RWPE1 (cell line): ENCODE measurements at regions not wholly inside any gene's neighbourhood (a gene's known extent, or its start where the extent isn't known, plus 50 kb on each side); places are given as distances from the start of the nearest gene placed in this dataset.

ENCODE experiments used
- CTCF ChIA-PET: fragments of 350-600 bp; sonication (Branson Sonifier 250); formaldehyde crosslinking; extraction: SDS; loops from one replicate; lab custom pipeline; 2021; lab: Yijun Ruan, JAX
- POLR2A ChIA-PET: fragments of 400-600 bp; formaldehyde crosslinking; extraction: SDS; loops from one replicate; lab custom pipeline; 2020; ENCODE audit warnings: antibody characterized with exemption; ENCODE audit not compliant: low non-redundant PET; lab: Yijun Ruan, JAX
- DNase-seq: peaks from one replicate; pipeline ENCODE4 v3.0.0; 2012; ENCODE audit warnings: low spot score
- H3K27ac ChIP-seq: fragments of 450-650 bp; 2 replicates; pipeline ENCODE4 v1.5.1; 2017
- TF ChIP-seq, protein P1 (sequence below): fragments of 450-650 bp; conservative IDR thresholded peaks from 2 replicates; pipeline ENCODE4 v1.5.1; 2017; ENCODE audit warnings: low read depth, mild to moderate bottlenecking

DNA sequence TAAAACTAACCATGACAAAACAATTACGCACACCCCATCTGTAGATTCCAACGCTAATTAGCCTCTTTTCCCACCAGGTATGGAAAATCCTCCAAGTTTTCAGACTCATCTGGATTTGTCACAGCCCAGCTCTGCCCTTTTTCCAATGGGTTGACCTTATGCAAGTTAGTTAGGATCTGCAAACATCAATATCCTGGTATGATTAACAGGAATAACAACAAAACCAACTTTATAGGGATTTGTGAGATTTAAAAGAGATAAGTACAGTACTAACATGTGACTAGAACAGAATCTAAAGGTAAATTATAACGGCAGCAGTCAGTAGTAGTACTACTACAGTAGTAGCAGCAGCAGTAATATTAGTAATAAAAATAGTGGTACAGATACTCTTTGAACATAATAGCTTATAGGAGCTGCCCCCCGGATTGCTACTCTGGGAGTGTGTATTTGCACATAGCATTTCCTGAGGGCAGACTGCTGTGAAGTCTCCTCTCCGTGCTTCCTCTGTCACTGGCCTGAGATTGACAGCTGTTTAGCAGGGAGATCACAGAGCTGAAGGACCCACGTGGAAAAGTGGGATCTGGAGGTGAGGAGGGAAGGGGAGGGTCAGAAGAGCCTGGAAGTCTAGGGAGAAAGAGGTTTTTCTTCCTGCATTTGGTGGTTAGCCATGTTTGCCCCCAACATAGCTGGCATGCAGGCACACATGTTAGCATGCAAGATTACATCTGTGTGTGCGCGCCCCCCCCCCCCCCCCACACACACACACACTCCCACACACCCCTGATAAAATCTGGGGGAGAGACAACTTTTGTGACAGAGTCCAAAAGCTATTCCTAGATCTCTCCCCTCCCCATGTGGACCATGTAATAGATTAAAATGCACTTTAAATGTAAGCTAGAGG, 73.3 kb upstream of the FAM171A1 start:
- DNase-seq = no peak
- CTCF ChIA-PET = interaction anchor here (0.7 kb wide), 2 partner anchors 179 to 396 kb away, joined by 3 to 5 read pairs; no protein-coding TSS in a partner anchor
- POLR2A ChIA-PET = no interaction called here
- H3K27ac ChIP-seq = no peak overlapping the region
- TF ChIP-seq, protein P1, sequence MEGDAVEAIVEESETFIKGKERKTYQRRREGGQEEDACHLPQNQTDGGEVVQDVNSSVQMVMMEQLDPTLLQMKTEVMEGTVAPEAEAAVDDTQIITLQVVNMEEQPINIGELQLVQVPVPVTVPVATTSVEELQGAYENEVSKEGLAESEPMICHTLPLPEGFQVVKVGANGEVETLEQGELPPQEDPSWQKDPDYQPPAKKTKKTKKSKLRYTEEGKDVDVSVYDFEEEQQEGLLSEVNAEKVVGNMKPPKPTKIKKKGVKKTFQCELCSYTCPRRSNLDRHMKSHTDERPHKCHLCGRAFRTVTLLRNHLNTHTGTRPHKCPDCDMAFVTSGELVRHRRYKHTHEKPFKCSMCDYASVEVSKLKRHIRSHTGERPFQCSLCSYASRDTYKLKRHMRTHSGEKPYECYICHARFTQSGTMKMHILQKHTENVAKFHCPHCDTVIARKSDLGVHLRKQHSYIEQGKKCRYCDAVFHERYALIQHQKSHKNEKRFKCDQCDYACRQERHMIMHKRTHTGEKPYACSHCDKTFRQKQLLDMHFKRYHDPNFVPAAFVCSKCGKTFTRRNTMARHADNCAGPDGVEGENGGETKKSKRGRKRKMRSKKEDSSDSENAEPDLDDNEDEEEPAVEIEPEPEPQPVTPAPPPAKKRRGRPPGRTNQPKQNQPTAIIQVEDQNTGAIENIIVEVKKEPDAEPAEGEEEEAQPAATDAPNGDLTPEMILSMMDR = no peak

- TF ChIP-seq, protein P1 = no peak
- POLR2A ChIA-PET = no interaction called here
- DNase-seq = no peak
- no peak overlapping the region for H3K27ac ChIP-seq
- CTCF ChIA-PET = interaction anchor here (0.8 kb wide), 1 partner anchor 365 kb away, joined by 3 read pairs; no protein-coding TSS in a partner anchor
Observed at GRCh38 chr10:15442056-15442455, 71.0 kb upstream of the FAM171A1 start.

DNA sequence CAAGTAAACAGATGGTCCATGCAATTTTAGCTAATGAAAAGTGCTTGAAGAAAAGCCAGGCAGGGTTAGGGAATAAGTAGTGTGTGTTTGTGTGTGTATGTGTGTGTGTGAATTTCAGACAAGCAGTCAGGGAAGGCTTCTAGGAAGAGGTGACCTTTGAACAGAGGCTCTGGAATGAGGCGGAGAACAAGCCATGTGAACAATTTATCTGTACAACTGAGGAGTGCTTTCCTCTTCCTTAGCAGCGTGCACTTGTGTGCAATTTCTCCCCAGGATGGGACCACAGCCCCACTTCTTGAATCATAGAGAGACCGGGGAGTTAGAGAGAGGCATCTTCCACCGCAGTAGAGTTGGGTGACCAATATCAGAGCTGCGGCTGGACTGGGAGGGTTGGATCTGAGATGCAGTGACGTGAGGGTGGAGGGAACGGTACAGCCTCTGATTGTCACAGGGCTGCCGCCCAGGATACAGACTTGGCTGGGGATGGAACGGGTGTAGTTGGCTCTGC, 69.2 kb upstream of the FAM171A1 start:
- CTCF ChIA-PET = interaction anchor here (0.5 kb wide), 1 partner anchor 1820 kb away, joined by 5 read pairs; no protein-coding TSS in a partner anchor
- TF ChIP-seq, protein P1 = no peak
- no peak overlapping the region for H3K27ac ChIP-seq
- no peak for DNase-seq
- POLR2A ChIA-PET = no interaction called here

DNA sequence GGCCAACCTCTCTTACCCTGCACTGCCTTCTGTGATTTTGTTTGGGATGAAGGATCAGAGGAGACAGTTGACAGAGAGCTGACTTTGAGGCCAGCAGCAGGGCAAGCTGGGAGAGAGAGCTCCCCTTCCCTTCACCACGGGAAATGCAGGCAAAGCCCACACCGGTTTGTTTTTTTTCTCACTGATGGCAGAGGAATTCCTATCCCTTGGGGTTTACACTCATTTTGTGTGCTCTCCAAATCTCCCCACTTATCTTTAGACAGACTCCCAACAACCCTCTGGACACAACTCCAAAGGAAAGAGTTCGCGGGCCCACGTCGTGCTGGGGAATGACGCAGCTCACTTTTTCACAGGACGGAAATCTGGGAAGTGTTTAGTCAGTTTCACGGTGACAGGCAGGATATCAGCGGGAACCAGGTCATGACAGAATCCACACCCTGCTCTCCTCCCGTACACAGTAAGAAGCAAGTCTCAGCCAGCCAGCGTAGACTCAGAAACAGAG, 68.3 kb upstream of the FAM171A1 start:
- TF ChIP-seq, protein P1 = no peak
- ChIA-PET CTCF (interaction anchor here (0.5 to 0.6 kb wide), 2 partner anchors 184 to 1821 kb away, joined by 4 to 5 read pairs; no protein-coding TSS in a partner anchor), POLR2A (no interaction called here)
- H3K27ac ChIP-seq = no peak overlapping the region
- DNase-seq = no peak

- POLR2A ChIA-PET = no interaction called here
- peak; percentile 29 for DNase-seq
- CTCF ChIA-PET = no interaction called here
Observed at GRCh38 chr10:15436696-15437095, 65.6 kb upstream of the FAM171A1 start.

More at GRCh38 chr10:15436696-15437095, 65.6 kb upstream of the FAM171A1 start:
- no peak overlapping the region for H3K27ac ChIP-seq
- TF ChIP-seq, protein P1 = no peak
